ENCODE measurements at regions not wholly inside any gene's neighbourhood (a gene's known extent, or its start where the extent isn't known, plus 50 kb on each side); places are given as distances from the start of the nearest gene placed in this dataset.
A peak's percentile ranks its signal among the peaks of the same experiment; 100 is the strongest.

GRCh38 chr6:109304284-109305015, 77.8 kb downstream of the CD164 start (continued):
- TF ChIP-seq PREB (CRISPR knock-in tag; IDR thresholded peaks at IDR 0.05) (no peak), RBFOX2 (IDR thresholded peaks at IDR 0.05; ENCODE audit: low read depth, low read length) (peak; percentile 16; the same call in 1 of the 2 replicates), ZEB2 (IDR thresholded peaks at IDR 0.05) (peak; percentile 100), SMARCB1 (IDR thresholded peaks at IDR 0.05; ENCODE audit: insufficient read length, low read depth) (no peak), IRF1 (CRISPR knock-in tag; IDR thresholded peaks at IDR 0.05; ENCODE audit: borderline replicate concordance) (no peak), SIN3B (IDR thresholded peaks at IDR 0.05; ENCODE audit: low read depth) (no peak), CHD4 (IDR thresholded peaks at IDR 0.05; ENCODE audit: insufficient read depth, insufficient replicate concordance, low read depth, low read length, poor library complexity, severe bottlenecking) (no peak), MTA3 (IDR thresholded peaks at IDR 0.05; ENCODE audit: borderline replicate concordance) (peak; percentile 94), ZNF311 (CRISPR knock-in tag; IDR thresholded peaks at IDR 0.05) (peak; percentile 78), MYNN (IDR thresholded peaks at IDR 0.05) (peak; percentile 72; the same call in 1 of the 2 replicates), MYNN (CRISPR knock-in tag; IDR thresholded peaks at IDR 0.05) (no peak), MAX (CRISPR knock-in tag; IDR thresholded peaks at IDR 0.05) (peak; percentile 30; the same call in 1 of the 2 replicates), KDM1A (IDR thresholded peaks at IDR 0.05) (peak; percentile 99 to 100), MXD1 (CRISPR knock-in tag; IDR thresholded peaks at IDR 0.05; ENCODE audit: borderline replicate concordance, poor library complexity, severe bottlenecking) (no peak), STAT5A (IDR thresholded peaks at IDR 0.05; ENCODE audit: borderline replicate concordance, low read length) (peak; percentile 95), NFATC3 (IDR thresholded peaks at IDR 0.05) (peak; percentile 67), TFE3 (CRISPR knock-in tag; IDR thresholded peaks at IDR 0.05) (no peak), E2F5 (CRISPR knock-in tag; IDR thresholded peaks at IDR 0.05) (no peak), ELF1 (tag; IDR thresholded peaks at IDR 0.05) (peak; percentile 71), CCAR2 (IDR thresholded peaks at IDR 0.05; ENCODE audit: low read depth, low read length) (no peak), SAP30 (IDR thresholded peaks at IDR 0.05; ENCODE audit: borderline replicate concordance, insufficient read depth, low read depth, low read length, poor library complexity, severe bottlenecking) (no peak), SMARCC2 (IDR thresholded peaks at IDR 0.05; ENCODE audit: low read depth) (peak; percentile 98)

Measured in K562 (cell line).